Hematopoietic multipotent progenitor cell treated with erythropoietin and hydrocortisone succinate and interleukin-3 and kit ligand, for 8 days (in vitro differentiated cells): ENCODE measurements at regions not wholly inside any gene's neighbourhood (a gene's known extent, or its start where the extent isn't known, plus 50 kb on each side); places are given as distances from the start of the nearest gene placed in this dataset.
"Not testable (repeated sequence)": the region's sequence is repeated elsewhere in the genome, so short reads cannot be mapped to it uniquely, and the experiment has no call there.

ENCODE experiments used
- DNase-seq: peaks from one replicate; pipeline ENCODE4 v3.0.0-alpha.2; 2015

DNA sequence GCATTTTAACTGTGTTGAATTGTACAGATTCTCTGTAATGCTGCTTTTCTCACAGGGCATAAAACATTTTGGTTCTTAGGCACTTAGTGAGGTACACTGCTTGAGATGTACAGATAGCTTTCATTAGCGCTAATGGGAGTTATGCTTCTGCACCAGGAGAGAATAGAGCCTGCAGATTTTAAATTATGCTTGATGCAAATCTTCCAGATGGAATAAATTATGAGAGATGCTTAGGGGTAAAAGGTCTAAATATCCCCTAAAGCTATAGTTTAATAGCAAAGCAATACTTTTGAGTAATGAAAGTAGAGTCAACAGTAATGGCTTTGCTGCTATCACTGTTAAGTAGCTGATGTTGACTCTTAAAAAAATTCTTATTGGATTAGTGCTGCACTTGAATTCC lies 248.9 kb downstream of the S1PR1 start:
- DNase-seq = no peak

DNA sequence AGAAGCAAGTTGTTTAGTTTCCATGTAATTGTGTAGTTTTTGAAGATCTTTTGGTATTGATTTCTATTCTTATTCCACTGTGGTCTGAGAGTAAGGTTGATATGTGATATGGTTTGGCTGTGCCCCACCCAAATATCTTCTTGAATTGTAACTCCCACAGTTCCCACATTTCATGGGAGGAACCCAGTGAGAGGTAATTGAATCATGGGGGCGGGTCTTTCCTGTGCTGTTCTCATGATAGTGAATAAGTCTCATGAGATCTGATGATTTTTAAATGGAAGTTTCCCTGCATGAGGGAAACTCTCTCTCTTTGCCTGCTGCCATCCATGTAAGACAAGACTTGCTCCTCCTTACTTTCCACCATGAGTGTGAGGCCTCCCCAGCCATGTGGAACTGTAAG lies 255.3 kb downstream of the S1PR1 start:
- DNase-seq = not testable (repeated sequence)

GRCh38 chr1:101493920-101494319 lies 257.1 kb downstream of the S1PR1 start:
- not testable (repeated sequence) for DNase-seq

GRCh38 chr1:101496109-101496508 lies 259.3 kb downstream of the S1PR1 start:
- DNase-seq = no peak

DNA sequence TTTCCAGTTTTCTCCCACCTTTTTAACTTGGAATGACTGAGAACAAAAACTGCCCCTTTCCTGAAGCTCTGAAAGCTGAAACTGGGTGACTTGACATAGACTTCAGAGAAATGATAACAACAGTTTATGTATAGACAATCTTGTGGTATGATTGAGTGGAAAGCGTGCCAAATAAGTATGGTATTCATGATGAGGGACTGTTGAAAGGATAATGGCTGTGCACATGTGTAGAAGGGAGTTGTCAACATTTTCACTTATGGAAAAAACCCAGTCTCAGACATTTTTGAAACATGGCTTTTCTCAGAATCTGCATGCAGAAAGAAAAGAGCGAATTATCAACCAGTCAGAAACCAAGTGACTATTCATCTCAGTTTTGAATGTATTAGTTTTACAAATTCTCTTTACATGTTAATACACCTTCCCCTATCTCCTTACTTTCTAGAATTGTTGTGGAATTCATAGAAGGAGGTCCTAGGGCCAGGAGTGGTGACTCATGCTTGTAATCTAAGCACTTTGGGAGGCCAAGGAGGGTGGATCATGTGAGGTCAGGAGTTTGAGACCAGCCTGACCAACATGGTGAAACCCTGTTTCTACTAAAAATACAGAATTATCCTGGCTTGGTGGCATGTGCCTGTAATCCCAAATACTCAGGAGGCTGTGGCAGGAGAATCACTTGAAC lies 261.2 kb downstream of the S1PR1 start:
- DNase-seq = no peak

DNA sequence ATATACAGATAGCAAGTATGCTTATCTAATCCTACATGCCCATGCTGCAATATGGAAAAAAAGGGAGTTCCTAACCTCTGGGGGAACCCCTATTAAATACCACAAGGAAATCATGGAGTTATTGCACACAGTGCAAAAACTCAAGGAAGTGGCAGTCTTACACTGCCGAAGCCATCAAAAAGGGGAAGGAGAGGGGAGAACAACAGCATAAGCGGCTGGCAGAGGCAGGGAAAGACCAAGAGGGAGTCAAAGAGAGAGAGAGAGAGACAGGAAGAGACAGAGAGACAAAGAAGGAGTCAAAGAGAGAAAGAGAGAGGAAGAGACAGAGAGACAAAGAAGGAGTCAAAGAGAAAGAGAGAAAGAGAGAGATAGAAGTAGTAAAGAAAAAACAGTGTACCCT lies 267.3 kb downstream of the S1PR1 start:
- not testable (repeated sequence) for DNase-seq

DNA sequence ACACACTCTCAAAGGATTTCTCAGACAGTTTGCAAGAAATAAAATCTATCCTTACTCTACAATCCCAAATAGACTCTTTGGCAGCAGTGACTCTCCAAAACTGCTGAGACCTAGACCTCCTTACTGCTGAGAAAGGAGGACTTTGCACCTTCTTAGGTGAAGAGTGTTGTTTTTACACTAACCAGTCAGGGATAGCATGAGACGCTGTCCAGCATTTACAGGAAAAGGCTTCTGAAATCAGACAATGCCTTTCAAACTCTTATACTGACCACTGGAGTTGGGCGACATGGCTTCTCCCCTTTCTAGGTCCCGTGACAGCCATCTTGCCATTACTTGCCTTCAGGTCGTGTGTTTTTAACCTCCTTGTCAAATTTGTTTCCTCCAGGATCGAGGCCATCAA lies 268.4 kb downstream of the S1PR1 start:
- DNase-seq = not testable (repeated sequence)

- peak; percentile 70 for DNase-seq
These were observed 269.8 kb downstream of the S1PR1 start for GRCh38 chr1:101506541-101507164.

DNA sequence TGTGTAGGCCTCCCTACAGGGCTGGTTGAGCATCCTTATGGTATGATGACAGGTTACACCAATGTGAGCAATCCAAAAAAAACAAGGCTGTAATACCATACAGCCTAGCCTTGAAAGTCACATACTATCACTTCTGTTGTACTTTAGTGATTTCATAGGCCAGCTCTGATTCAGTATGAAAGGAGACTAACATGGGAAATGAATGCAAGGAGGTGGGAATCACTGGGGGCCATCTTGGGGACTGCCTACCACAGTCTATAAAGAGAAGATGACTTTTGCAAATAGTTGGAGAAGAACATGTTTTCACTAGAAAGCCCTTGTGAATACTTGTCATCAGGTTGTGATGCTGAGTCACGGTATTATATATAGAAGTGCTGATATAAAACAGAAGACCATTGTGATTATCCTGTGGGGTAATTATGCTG lies 270.7 kb downstream of the S1PR1 start:
- no peak for DNase-seq

DNA sequence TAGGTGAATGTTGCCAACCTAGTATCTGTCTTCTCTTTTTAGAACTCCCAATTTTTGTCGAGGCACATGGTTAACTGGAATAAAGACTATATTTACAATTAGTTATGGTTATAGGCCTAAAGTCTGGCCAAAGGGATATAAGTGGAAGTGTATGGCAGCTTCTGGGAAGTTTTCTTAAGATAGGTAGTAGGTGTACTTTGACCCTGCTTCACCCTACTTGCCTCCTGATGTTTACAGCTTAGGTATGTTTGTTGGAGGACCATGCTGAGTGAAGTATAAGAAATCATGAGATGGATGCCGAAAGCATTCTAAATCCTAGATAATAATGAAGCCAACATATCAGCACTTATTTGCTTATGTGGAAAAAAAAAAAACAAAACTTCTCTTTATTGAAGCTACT lies 272.1 kb downstream of the S1PR1 start:
- no peak for DNase-seq

DNA sequence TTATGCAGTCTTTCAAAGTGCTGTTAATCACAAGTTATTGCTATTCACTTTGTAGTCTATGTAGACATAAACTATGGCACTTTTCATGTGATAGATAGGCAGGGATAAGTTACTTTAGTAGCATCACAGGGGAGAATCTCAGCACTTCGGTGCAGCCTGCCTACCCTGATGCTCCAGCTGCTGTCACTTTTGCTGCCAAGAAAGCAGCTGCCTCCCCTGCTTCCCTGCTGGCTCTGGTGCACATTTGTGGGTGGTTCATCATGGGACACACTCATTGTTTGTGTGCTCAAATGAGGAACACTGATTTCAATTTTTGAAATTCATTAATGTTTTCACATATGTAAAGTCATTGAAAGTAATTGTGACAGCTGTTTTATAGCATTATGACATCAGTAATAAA lies 272.6 kb downstream of the S1PR1 start:
- no peak for DNase-seq

DNA sequence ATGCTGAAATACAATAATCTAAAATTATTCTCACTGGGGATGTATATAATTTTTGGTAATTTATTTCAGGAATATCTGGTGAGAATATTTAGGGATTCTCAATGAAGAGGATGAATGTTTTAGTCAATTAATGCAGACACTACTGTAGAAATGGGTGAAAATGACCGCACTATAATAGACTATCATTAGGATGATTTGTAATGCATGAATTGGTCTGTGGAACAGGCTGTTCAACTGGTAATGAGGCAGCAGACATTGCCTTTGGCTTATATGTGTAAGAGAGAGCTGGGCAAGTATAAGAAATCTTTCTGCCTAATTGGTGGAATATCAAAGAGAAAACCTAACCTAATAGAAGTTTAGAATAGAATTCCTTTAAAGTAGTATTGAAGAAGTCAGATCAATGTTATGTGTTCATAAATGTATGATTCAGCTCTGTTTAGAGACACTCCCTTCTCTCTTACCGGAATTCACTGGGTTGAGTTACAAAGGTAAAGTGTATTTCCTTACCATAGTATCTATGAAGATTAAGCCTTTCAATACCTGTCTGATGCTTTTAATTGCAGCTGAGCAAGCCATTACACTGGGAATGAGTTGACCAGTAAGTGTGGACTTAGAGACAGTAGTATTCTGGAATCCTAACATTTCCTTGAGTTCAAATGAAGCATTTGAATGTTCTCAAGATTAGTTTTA lies 274.5 kb downstream of the S1PR1 start:
- DNase-seq = no peak

GRCh38 chr1:101520302-101520701 lies 283.5 kb downstream of the S1PR1 start:
- DNase-seq = peak; percentile 38

- DNase-seq = no peak
These were observed 285.7 kb downstream of the S1PR1 start for GRCh38 chr1:101522486-101522885.

DNA sequence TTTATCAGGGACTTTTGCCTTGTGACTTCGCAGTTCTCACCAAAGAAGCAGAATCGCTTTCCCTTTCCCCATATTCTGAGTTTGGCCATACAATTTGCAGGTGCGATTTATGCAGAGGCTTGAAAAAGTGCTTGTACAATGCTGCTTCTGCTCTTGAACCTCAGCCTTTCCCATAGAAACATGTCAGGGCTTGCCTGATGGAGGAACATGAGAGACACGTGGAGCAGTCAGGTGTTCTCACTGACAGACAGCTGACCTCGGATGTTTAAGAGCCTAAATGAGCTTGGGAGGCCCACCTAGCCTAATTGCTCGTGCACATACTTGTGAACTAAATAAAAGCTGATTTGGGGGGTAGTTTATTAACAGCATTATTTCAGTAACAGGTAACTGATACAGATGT lies 290.0 kb downstream of the S1PR1 start:
- DNase-seq = no peak

DNA sequence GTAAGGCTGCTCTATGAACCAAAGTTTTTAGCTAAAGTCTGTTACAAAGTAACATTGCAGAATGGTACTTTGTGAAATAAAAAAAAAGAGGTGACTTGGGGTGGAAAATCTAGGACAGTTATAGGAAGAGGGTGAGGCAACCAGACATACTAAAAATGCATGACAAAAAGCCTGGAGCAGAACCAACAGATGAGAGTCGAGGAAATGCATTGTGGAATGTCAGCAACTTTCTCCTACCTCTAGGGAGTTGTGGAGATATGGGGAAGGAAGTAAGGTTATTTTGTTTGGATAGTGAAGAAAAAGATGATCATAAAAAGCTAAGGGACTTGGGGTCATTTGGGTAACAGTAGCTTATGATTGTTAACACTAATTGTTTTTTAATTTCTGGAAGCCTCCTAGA lies 295.6 kb downstream of the S1PR1 start:
- DNase-seq = no peak

DNA sequence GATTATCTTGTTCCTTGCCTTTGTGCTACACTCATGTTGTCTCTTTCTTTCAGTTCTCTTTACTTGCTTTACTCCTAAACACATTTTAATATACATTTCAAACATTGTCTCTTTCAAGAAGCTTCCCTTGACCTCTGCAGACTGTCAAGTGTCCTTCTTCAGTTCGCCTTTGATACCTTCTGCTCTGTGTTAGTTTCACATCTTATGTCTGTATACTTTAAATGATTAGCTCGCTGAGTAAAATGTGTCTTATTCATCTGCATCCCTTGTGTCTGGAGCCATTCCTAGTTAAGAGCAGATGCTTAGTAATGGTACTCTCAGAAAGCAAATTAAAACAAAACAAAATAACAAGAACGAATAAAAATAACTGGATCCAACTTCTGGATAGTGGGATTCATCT lies 303.3 kb downstream of the S1PR1 start:
- DNase-seq = no peak

DNA sequence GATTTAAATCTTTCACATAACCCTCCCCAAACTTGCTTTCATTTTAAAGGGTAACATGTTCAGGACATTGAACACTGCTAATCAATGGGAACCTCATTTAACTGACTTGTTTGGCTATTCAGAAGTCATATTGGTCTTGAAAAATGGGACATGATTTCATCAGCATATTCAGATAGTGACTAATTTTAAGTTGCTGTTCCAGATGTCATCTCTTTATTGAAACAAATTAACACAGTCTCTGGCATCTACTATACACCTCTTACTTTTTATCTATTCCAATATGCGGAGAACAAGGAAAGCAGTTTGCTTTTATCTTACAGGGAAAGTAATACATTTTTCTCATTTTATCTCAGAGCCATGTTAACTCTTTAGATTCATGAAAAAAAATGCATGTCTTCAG lies 310.1 kb downstream of the S1PR1 start:
- DNase-seq = no peak

DNA sequence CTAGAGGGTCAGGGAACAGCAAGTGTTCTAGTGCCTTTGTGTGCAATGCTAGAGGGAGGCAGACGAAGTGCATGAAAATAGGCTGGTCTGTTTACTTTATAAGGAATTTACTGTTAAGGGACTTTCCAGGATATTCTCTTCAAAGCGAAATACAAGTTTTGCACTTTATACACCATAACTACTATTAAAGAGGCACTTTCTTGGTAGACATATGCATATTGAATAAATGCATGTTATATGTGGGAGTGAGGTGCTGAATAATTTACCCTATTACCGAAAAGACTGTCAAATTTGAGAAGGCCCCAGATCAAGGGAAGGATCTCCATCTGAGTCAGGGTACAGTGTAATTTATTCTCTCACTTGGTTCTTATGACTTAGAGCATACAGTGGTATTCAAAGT lies 310.5 kb downstream of the S1PR1 start:
- no peak for DNase-seq

- no peak for DNase-seq
These were observed 311.6 kb downstream of the S1PR1 start for GRCh38 chr1:101548376-101548775.

- DNase-seq = no peak
These were observed 313.8 kb downstream of the S1PR1 start for GRCh38 chr1:101550581-101550980.

DNA sequence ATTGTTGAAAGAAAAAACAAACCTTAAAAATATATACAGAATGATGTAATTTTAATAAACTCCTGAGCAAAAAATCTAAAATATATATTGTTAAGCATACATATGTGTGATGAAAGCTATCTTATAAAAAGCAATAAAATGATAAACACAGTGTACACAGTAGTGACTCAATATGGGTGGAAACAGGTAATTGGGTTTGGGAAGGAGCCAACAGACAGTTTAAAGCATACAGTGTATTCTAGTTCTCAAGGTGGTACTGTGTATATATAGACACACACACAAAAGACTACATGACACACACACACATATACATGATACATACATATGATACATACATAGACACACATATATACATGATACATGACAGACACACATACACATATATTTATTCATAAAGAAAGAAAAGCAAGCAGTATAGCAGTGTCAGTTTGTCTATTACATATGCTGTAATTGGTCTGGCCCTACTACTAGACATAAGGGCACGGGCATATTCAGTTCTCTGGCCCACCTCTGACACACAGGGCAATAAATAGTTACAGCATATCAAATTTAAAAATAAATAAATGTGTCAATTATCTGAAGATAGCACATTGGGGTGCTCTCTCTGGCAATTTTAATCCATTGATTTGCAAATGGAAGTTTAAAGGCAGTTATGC lies 330.2 kb downstream of the S1PR1 start:
- DNase-seq = no peak

- DNase-seq = peak; percentile 33
These were observed 330.9 kb downstream of the S1PR1 start for GRCh38 chr1:101567582-101568189.
